ENCODE measurements at regions not wholly inside any gene's neighbourhood (a gene's known extent, or its start where the extent isn't known, plus 50 kb on each side); places are given as distances from the start of the nearest gene placed in this dataset.
A peak's percentile ranks its signal among the peaks of the same experiment; 100 is the strongest.

DNA sequence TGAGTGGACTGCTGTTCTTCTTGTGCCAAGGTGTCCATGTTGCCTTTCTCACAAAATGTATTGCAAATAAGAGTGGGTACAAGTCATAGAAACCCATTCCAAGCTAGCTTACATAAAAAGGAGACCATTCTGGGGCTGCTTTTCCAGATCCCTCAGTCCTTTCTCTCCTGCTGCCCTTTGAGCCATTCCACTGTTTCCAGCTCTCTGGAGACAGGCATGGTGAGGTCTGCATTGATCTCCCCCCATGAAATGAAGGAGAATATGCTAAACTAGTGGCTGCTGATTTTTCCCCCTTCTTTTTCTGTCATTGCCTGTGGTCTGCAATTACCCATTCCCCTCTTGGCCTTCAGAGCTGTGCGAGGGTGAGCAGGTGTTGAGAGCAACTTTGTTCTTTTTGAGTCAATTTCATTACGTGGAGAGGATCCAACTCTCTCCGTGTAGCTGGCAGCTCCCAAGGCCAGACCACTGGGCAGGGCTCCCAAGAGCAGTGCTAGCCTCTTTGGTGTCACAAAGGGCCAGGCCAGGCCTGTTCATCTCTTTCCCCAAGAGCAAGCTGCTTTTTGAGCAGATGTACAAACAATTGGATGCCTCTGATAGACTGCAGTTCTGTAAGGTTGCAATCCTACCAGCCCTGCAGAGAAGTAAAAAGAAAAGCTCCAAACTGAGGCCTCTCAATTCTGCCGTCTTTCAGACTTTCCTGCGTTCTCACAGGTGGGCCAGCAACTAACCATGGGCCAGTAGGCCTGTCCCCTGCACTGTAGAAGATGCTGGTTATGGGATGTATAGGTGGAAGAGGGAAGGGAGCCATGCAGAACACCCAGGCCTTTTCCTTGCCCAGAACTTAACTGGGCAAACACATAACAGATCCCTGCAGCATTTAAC, 96.1 kb upstream of the ARMC2 start:
- no peak for DNase-seq

DNA sequence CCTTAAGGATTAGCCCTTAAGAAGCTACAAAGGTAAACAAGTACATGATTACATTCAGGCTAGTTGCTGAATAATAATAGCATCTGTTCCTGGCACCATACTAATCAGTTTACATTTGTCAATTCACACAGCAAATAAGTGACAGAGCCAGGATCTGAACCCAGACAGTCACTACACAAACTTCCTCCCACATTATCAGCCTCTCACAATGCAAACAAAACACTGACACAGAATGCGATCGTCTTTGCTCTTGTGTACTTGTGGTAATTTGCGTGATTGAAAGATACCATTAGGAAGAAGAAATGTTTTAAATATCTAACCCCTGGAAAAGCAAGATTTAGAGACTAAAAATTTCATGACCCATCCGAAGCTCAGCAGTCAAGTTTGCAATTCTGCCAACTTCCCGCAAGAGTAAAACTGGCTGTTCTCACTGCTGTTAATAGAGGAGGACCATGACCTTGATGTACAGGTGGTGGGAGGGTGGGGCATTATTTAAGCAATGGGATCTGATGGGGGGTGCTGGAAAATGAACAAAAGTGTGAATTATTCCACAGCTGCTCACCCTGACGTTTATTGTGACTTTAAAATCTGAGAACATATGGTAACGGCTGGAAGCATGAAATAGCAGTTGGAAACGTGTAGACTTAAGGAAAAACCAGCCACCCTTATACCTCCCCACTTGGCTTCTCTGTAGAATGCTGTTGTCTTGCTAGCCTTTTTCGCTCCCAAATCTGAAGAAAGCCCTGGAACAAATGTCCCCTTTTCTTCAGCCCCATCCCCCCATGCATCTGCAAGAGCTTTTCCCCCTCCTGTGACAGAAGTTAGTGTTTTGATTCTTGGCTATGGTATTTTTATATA, 95.3 kb upstream of the ARMC2 start:
- DNase-seq = no peak

GRCh38 chr6:108755257-108756240, 92.7 kb upstream of the ARMC2 start:
- no peak for DNase-seq

- DNase-seq = no peak
Observed at GRCh38 chr6:108757357-108757756, 90.9 kb upstream of the ARMC2 start.

GRCh38 chr6:108758884-108759283, 89.3 kb upstream of the ARMC2 start:
- no peak for DNase-seq

- DNase-seq = peak; percentile 47
Observed at GRCh38 chr6:108760126-108761050, 87.8 kb upstream of the ARMC2 start.

GRCh38 chr6:108762394-108762793, 85.8 kb upstream of the ARMC2 start:
- DNase-seq = no peak

DNA sequence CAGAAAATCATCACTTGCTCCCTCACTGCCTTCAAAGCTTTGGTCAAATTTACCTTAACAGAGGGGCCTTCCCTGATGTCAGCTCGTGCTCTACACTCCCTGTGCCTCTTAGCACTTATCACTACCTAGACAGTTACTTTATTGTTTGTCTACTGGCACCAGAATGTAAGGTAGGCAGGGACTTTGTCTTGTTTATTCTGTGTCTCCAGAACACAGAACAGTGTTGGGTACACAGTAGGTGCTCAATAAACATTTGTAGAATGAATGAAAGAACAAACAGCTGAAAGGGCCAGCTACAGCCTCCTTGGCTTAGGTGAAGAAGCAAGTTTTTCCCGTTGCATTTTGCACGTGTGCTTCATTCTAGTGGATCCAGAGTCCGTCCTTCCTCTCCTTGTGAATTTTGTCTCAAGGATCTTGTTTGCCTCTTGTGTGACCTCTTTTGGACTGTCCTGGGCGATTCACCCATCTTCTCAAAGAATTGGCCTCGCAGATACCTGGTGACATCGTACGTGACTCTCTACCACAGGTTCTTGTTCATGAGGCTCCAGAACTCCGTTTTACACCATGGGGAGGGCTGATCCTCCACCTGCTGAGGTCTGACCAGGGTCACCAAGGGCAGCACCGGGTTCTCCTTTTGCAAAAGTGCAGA, 84.2 kb upstream of the ARMC2 start:
- no peak for DNase-seq

GRCh38 chr6:108764580-108764950, 83.7 kb upstream of the ARMC2 start:
- no peak for DNase-seq

- no peak for DNase-seq
Observed at GRCh38 chr6:108765495-108765894, 82.7 kb upstream of the ARMC2 start.

DNA sequence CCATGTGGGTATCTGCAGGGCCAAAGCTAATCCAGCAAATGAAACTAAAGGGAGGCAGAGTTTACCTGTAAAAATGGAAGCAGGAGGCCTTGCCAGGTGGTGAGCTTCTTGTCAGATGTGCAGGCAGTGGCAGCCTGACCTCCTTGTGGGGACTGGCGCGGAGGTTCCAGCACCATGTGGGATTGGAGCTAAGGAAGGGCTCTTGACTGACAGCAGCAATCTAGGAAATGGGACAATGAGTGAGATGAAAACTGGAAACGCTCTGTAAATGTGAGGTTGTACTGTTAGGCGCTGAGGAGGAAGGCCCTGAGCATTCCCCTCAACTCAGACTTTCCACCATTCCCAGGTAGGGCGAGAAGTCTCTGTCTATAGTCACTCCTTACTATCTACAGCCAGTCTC, 81.8 kb upstream of the ARMC2 start:
- DNase-seq = no peak

GRCh38 chr6:108766886-108767285, 81.3 kb upstream of the ARMC2 start:
- no peak for DNase-seq

- DNase-seq = no peak
Observed at GRCh38 chr6:108767418-108768165, 80.6 kb upstream of the ARMC2 start.

DNA sequence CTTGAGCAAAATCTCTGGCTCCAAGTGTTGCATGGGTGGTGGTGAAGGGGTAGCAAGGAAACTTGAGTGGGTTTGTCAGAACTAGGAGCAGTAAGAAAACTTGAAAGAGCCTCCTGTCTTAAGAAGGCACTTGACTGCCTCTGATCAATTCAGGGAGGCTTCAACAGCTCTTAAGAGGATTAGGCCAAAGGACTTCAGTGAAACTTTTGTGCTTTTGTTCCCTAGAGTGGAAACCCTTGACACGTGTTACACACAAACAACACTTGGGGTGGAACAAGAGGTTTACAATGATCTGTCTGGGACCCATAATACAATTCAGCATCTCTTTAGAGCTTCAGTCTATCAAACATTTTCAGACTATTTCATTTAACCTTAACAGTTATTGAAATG, 80.1 kb upstream of the ARMC2 start:
- DNase-seq = no peak

- no peak for DNase-seq
Observed at GRCh38 chr6:108768792-108769524, 79.3 kb upstream of the ARMC2 start.

DNA sequence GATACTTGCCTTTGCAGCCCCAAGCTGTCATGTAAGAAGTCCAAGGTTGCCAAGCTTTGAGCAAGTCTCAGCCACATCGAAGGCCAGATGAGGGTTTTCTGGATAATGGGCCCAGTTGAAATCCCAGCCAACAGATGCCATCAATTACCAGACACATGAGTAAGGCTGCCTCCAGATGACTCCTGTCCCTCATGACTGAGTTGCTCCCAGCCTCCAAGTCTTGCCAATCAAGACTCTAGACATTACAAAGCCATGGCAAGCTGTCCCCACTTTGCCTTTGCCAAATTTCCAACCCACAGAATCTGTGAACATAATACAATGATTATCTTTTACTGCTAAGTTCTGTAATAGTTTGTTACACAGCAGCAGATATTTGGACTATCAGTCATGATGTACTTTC, 76.8 kb upstream of the ARMC2 start:
- DNase-seq = no peak

- DNase-seq = no peak
Observed at GRCh38 chr6:108774555-108774954, 73.7 kb upstream of the ARMC2 start.

- DNase-seq = no peak
Observed at GRCh38 chr6:108777536-108777935, 70.7 kb upstream of the ARMC2 start.

DNA sequence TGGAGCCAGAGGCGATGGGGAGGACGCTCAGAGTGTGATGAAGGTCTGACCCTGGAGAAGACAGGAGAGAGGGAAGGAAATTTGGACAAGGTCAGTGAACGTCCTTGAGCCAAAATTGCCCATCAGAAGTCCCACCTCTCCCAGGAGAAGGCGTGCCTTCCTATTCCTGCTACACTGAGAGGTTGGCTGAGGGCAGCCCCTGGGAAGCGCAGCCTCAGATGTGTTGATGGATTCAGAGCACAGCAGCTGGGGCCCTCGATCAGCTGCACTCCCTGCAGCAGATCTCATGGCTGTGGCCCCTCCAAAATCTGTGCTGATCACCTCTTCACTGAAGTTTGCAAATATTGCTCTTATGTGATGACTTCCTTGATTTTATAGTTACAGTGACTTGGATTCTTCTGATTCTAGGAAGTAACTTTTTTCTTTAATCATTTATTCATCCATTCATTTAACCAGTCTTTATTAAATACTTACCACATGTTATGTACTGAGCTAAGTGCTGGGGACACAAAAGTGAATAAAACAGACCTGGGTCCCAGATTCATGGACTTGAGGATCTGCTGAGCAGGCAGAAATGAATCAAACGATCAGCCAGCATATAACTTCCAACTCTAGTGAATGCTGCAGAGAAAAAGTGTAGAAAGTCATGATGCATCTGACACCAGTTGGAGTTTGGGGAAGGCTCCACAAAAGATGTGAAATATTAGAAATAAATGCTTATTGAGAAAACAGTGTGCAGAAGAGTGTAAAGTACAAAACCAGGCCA, 69.6 kb upstream of the ARMC2 start:
- no peak for DNase-seq
